ENCODE measurements at regions not wholly inside any gene's neighbourhood (a gene's known extent, or its start where the extent isn't known, plus 50 kb on each side); places are given as distances from the start of the nearest gene placed in this dataset.

DNA sequence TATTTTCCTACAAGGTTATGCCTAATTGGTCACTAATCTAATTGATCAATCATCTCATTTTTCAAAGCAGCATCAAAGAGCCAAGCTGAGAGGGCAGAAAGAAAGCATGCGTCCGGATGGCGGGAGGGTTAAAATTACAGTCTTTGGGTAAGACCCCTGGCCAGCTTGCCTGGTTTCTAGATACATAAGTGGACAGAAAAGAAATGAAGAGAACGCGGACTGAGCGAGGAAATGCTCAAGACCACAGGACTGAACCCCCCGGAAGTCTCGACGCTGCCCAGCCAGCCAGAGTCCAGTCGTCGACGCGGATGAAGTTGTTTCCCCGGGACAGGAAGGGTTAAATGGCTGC lies 297.2 kb downstream of the OMA1 start:
- ChIA-PET POLR2A (ENCODE audit: unreplicated experiment) (no interaction called here), CTCF (no interaction called here)
- no peak overlapping the region for H2AFZ ChIP-seq (ENCODE audit: low read length)
- H3K4me2 ChIP-seq (ENCODE audit: low read length): no peak overlapping the region
- H3K27me3 ChIP-seq (ENCODE audit: low read length): peaks cover 17% of the 10 kb centered on the region
- H3K36me3 ChIP-seq (ENCODE audit: low read depth, low read length): no peaks in the 10 kb centered on the region
- intact Hi-C loops (cut with micrococcal nuclease): no loop called here
- H3K27ac ChIP-seq (ENCODE audit: low read length): no peak overlapping the region
- H3K4me3 ChIP-seq (ENCODE audit: low read length): no peak overlapping the region
- H3K79me2 ChIP-seq (ENCODE audit: low read length): no peaks in the 10 kb centered on the region
- no peak overlapping the region for H3K9ac ChIP-seq (ENCODE audit: low read length)
- no peaks in the 10 kb centered on the region for H3K9me3 ChIP-seq (ENCODE audit: low read length)
- ATAC-seq: no peak
- H3K9me2 ChIP-seq (replicated peaks; ENCODE audit: low read length): no peaks in the 10 kb centered on the region
- no peaks in the 10 kb centered on the region for H3F3A ChIP-seq (ENCODE audit: low read length, unreplicated experiment)
- no peaks in the 10 kb centered on the region for H3K4me1 ChIP-seq (ENCODE audit: insufficient read depth, low read length)
- BruUV-seq (replicated peaks): no TSS peak
- TF ChIP-seq EZH2 (IDR thresholded peaks at IDR 0.05; ENCODE audit: low read length, unreplicated experiment) (no peak), EZH2phosphoT487 (IDR thresholded peaks at IDR 0.05; ENCODE audit: borderline replicate concordance, low read length) (no peak)
- TF ChIP-seq, protein P1, sequence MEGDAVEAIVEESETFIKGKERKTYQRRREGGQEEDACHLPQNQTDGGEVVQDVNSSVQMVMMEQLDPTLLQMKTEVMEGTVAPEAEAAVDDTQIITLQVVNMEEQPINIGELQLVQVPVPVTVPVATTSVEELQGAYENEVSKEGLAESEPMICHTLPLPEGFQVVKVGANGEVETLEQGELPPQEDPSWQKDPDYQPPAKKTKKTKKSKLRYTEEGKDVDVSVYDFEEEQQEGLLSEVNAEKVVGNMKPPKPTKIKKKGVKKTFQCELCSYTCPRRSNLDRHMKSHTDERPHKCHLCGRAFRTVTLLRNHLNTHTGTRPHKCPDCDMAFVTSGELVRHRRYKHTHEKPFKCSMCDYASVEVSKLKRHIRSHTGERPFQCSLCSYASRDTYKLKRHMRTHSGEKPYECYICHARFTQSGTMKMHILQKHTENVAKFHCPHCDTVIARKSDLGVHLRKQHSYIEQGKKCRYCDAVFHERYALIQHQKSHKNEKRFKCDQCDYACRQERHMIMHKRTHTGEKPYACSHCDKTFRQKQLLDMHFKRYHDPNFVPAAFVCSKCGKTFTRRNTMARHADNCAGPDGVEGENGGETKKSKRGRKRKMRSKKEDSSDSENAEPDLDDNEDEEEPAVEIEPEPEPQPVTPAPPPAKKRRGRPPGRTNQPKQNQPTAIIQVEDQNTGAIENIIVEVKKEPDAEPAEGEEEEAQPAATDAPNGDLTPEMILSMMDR (conservative IDR thresholded peaks at IDR 0.05; ENCODE audit: low read depth, low read length): no peak
- H4K20me1 ChIP-seq (ENCODE audit: low read length): no peaks in the 10 kb centered on the region
- no peak for DNase-seq

DNA sequence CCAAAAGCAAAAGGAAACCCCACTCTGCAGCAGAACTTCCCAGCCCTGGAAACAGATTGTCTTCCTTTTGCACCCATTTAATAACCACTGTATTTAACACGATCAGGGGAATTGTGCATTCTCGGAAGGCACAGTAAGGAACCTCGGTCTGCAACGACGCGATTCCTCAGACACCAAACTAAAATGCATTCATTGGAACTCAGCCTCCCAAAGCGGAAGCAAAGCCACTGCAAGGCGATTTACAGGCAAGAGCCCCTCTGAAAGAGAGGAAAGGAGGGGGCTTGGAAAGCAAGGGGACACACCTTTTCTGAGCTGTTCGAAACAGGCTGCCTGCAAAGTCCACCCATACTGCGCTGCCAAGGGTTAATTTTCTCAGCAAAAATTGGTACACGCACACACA lies 297.7 kb downstream of the OMA1 start:
- ATAC-seq: no peak
- BruUV-seq (replicated peaks): no TSS peak
- H3K9me2 ChIP-seq (replicated peaks; ENCODE audit: low read length): no peaks in the 10 kb centered on the region
- no peak overlapping the region for H3K4me2 ChIP-seq (ENCODE audit: low read length)
- no peaks in the 10 kb centered on the region for H4K20me1 ChIP-seq (ENCODE audit: low read length)
- no peaks in the 10 kb centered on the region for H3K36me3 ChIP-seq (ENCODE audit: low read depth, low read length)
- no peak overlapping the region for H3K4me3 ChIP-seq (ENCODE audit: low read length)
- H3F3A ChIP-seq (ENCODE audit: low read length, unreplicated experiment): no peaks in the 10 kb centered on the region
- intact Hi-C loops (cut with micrococcal nuclease): no loop called here
- no peak overlapping the region for H2AFZ ChIP-seq (ENCODE audit: low read length)
- no peaks in the 10 kb centered on the region for H3K79me2 ChIP-seq (ENCODE audit: low read length)
- peaks cover 17% of the 10 kb centered on the region for H3K27me3 ChIP-seq (ENCODE audit: low read length)
- H3K4me1 ChIP-seq (ENCODE audit: insufficient read depth, low read length): no peaks in the 10 kb centered on the region
- H3K9ac ChIP-seq (ENCODE audit: low read length): no peak overlapping the region
- no peak overlapping the region for H3K27ac ChIP-seq (ENCODE audit: low read length)
- TF ChIP-seq EZH2phosphoT487 (IDR thresholded peaks at IDR 0.05; ENCODE audit: borderline replicate concordance, low read length) (no peak), EZH2 (IDR thresholded peaks at IDR 0.05; ENCODE audit: low read length, unreplicated experiment) (no peak)
- TF ChIP-seq, protein P1 (conservative IDR thresholded peaks at IDR 0.05; ENCODE audit: low read depth, low read length): no peak
- ChIA-PET POLR2A (ENCODE audit: unreplicated experiment) (no interaction called here), CTCF (no interaction called here)
- no peak for DNase-seq
- no peaks in the 10 kb centered on the region for H3K9me3 ChIP-seq (ENCODE audit: low read length)

DNA sequence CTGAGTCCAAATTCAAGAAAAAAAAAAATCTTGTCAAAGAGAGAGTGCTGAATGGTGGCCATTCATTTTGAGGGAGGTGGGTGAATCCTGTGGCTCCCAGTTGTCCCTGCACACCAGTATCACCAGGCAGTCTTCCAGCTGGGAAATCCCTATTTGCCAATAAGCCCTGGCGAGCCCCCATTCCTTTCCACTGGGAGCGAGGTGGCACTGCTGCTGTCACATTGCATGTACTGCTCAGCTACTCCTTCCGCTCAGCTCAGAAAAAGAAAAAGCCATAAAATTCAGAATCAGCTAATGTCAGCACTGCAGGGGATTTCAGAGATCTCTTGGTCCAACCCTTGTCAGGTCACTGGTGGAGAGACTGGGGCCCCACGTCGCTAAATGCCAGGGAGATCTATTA lies 298.5 kb downstream of the OMA1 start:
- no peak for ATAC-seq
- H3K27me3 ChIP-seq (ENCODE audit: low read length): peaks cover 17% of the 10 kb centered on the region
- intact Hi-C loops (cut with micrococcal nuclease): no loop called here
- H3K4me2 ChIP-seq (ENCODE audit: low read length): no peak overlapping the region
- no peaks in the 10 kb centered on the region for H3K4me1 ChIP-seq (ENCODE audit: insufficient read depth, low read length)
- H3K4me3 ChIP-seq (ENCODE audit: low read length): no peak overlapping the region
- TF ChIP-seq EZH2 (IDR thresholded peaks at IDR 0.05; ENCODE audit: low read length, unreplicated experiment) (no peak), EZH2phosphoT487 (IDR thresholded peaks at IDR 0.05; ENCODE audit: borderline replicate concordance, low read length) (no peak)
- TF ChIP-seq, protein P1 (conservative IDR thresholded peaks at IDR 0.05; ENCODE audit: low read depth, low read length): no peak
- H3K36me3 ChIP-seq (ENCODE audit: low read depth, low read length): no peaks in the 10 kb centered on the region
- DNase-seq: no peak
- H3K79me2 ChIP-seq (ENCODE audit: low read length): no peaks in the 10 kb centered on the region
- no TSS peak for BruUV-seq (replicated peaks)
- ChIA-PET POLR2A (ENCODE audit: unreplicated experiment) (no interaction called here), CTCF (no interaction called here)
- H2AFZ ChIP-seq (ENCODE audit: low read length): no peak overlapping the region
- no peaks in the 10 kb centered on the region for H4K20me1 ChIP-seq (ENCODE audit: low read length)
- no peak overlapping the region for H3K9ac ChIP-seq (ENCODE audit: low read length)
- no peaks in the 10 kb centered on the region for H3K9me2 ChIP-seq (replicated peaks; ENCODE audit: low read length)
- no peaks in the 10 kb centered on the region for H3K9me3 ChIP-seq (ENCODE audit: low read length)
- no peaks in the 10 kb centered on the region for H3F3A ChIP-seq (ENCODE audit: low read length, unreplicated experiment)
- no peak overlapping the region for H3K27ac ChIP-seq (ENCODE audit: low read length)

Measured in PC-3 (cell line).